GM12892 (cell line): ENCODE measurements at regions not wholly inside any gene's neighbourhood (a gene's known extent, or its start where the extent isn't known, plus 50 kb on each side); places are given as distances from the start of the nearest gene placed in this dataset.

Source experiments
- DNase-seq: peaks from one replicate; pipeline ENCODE4 v3.0.0; 2011; ENCODE audit not compliant: insufficient read length
- FAIRE-seq: peaks from 2 replicates; lab custom pipeline; 2011; peaks lifted over from hg19 to GRCh38; lab: Jason Lieb, UNC
- POLR2A ChIP-seq: IDR thresholded peaks from 2 replicates; pipeline ENCODE4 v1.6.1; 2011; ENCODE audit warnings: low read depth, low read length, control low read depth
- POLR2AphosphoS5 ChIP-seq: IDR thresholded peaks from 2 replicates; pipeline ENCODE4 v1.6.1; 2011; ENCODE audit warnings: low read depth, low read length, control low read depth
- TAF1 ChIP-seq: IDR thresholded peaks from 2 replicates; pipeline ENCODE4 v1.6.1; 2011; ENCODE audit warnings: low read depth, mild to moderate bottlenecking, control low read depth, low read length, borderline replicate concordance

- FAIRE-seq: no peak
These were observed 77.7 kb downstream of the FOXD1 start for GRCh38 chr5:73370640-73371583.

GRCh38 chr5:73370095-73370494, 78.5 kb downstream of the FOXD1 start:
- no peak for TF ChIP-seq TAF1
- TF ChIP-seq POLR2A: no peak
- no peak for TF ChIP-seq POLR2AphosphoS5
- DNase-seq: no peak
- no peak for FAIRE-seq

More at GRCh38 chr5:73370640-73371583, 77.7 kb downstream of the FOXD1 start:
- TF ChIP-seq TAF1 (no peak), POLR2A (no peak), POLR2AphosphoS5 (no peak)
- no peak for DNase-seq

GRCh38 chr5:73369278-73369677, 79.3 kb downstream of the FOXD1 start:
- DNase-seq: no peak
- TF ChIP-seq POLR2A (no peak), TAF1 (no peak), POLR2AphosphoS5 (no peak)
- FAIRE-seq: no peak

GRCh38 chr5:73367650-73368049, 80.9 kb downstream of the FOXD1 start:
- no peak for TF ChIP-seq TAF1
- TF ChIP-seq POLR2AphosphoS5: no peak
- TF ChIP-seq POLR2A: no peak
- DNase-seq (no peak), FAIRE-seq (no peak)

GRCh38 chr5:73365990-73366667, 82.4 kb downstream of the FOXD1 start:
- DNase-seq (no peak), FAIRE-seq (no peak)
- TF ChIP-seq POLR2A (no peak), TAF1 (no peak), POLR2AphosphoS5 (no peak)

GRCh38 chr5:73365301-73365853, 83.2 kb downstream of the FOXD1 start:
- no peak for DNase-seq
- FAIRE-seq: no peak

GRCh38 chr5:73363911-73364730, 84.5 kb downstream of the FOXD1 start:
- DNase-seq (no peak), FAIRE-seq (no peak)
- TF ChIP-seq POLR2AphosphoS5: no peak
- no peak for TF ChIP-seq POLR2A
- no peak for TF ChIP-seq TAF1

More at GRCh38 chr5:73365301-73365853, 83.2 kb downstream of the FOXD1 start:
- no peak for TF ChIP-seq TAF1
- TF ChIP-seq POLR2A: no peak
- TF ChIP-seq POLR2AphosphoS5: no peak

- TF ChIP-seq POLR2AphosphoS5 (no peak), POLR2A (no peak), TAF1 (no peak)
- FAIRE-seq (no peak), DNase-seq (no peak)
These were observed 89.2 kb downstream of the FOXD1 start for GRCh38 chr5:73359395-73359794.

GRCh38 chr5:73358366-73358765, 90.2 kb downstream of the FOXD1 start:
- DNase-seq: no peak
- no peak for FAIRE-seq
- TF ChIP-seq POLR2A (no peak), POLR2AphosphoS5 (no peak), TAF1 (no peak)

- no peak for FAIRE-seq
- DNase-seq: no peak
- no peak for TF ChIP-seq POLR2A
- TF ChIP-seq POLR2AphosphoS5: no peak
- no peak for TF ChIP-seq TAF1
These were observed 91.0 kb downstream of the FOXD1 start for GRCh38 chr5:73357576-73357975.
